Kidney glomerular epithelial cell (primary cell): ENCODE measurements at regions not wholly inside any gene's neighbourhood (a gene's known extent, or its start where the extent isn't known, plus 50 kb on each side); places are given as distances from the start of the nearest gene placed in this dataset.
"Not testable (repeated sequence)": the region's sequence is repeated elsewhere in the genome, so short reads cannot be mapped to it uniquely, and the experiment has no call there.

ENCODE experiments used
- DNase-seq: peaks from one replicate; lab custom pipeline; 2025; lab: John Stamatoyannopoulos, UW

DNA sequence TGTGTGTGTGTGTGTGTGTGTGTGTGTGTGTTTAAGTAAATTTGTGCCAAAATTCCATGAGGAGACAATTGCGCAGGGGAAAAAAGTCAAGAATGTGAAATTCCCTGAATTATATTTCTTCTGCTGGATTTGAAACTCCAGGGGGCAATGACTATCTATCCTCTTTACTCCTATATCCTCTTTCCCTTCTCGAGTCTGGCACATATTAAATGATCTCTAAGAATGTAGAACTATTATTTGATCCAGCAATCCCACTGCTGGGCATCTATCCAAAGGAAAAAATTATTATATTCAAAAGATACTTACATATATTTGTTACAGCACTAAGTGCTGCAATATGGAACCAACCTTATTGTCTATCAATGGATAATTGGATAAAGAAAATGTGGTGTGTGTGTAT is 350.1 kb upstream of the ADAMTS9 start:
- DNase-seq: no peak

DNA sequence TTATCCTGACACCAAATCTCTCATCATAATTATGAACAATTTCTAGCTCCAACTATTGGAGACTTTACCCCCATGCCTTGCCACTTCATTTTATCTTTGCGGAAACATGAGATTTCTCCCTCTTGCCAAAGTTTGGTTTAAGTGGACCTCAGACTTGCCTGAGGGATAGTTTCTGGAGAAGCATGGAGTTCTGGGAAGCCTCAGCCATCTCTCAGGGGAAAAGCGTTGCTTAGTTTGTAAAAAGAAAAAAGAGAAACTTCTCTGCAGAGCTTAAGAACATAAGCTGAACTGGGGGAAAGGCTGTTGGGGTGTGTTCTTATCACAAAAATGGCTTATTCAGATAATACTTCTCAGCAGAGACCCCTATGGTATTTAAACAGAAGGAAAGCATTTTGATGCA is 347.4 kb upstream of the ADAMTS9 start:
- no peak for DNase-seq

DNA sequence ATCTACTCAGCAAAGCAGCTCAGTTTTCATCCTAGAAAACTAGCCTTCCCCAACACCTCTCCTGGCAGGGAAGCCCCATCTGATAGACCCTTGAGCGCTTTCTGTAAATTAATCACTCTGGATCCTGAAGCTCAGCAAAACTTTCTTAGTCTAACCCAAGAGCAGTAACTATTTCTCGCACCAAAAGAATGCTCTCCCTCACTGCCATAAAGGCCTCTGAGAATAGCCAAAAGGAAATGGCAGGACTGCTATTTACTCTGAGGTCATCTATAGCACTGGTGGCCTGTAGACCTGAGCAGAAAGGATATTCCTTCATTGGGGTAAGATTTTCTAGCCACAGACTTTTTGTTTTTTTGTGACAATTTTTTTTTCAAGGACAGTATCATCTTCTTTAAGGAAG is 345.8 kb upstream of the ADAMTS9 start:
- DNase-seq: no peak

DNA sequence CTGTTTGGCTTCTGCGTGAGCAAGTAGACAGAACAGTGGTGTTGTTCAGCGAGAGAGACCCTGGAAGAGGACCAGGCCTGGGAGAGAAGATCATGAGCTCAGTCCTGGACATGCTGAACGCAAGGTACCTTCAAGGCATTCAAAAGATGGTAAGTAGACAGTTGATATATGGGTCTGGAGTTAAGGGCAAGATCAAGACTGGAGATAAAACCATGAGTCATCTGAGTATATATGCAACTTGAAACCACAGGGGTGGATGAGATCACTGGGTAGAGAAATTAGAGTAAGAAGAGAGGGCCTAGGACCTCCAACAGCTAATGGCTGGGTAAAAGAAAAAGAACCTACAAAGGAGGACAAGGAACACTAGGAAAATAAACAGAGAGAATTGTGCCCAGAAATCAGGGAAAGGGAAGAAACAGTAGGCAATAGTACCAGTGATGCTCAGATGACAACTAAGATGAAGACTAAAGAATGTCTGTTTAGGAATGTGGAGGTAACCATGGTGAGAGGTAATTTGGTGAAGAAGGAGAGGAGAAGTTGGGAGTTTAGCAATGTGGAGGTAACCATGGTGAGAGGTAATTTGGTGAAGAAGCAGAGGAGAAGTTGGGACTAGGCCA is 343.2 kb upstream of the ADAMTS9 start:
- DNase-seq: peak; percentile 86

DNA sequence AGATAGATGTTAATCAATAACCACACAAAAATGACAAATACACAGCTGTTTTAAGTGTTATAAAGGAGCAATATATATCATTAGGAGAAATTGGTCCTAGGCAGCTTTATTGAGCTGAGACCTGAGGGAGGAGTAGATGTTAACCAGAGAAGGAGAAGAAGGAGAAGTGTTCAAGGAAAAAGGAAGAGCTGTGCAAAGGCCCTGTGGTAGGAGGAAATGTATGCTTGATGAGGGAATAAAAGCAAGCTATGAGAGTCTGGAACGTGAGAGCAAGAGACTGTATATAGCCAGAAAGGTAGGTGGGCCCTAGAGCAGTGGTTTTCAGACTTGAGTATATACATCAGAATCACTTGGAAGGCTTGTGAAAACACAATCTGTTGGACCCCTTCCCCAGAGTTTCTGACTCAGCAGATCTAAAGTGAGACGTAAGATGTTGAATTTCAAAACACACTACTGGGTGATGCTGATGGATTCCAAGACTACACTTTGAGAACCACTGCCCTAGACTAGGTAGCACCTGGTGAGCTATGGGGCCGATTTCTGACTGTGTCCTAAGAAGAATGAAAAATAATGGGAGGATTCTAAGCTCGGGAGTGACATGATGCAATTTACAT is 342.3 kb upstream of the ADAMTS9 start:
- no peak for DNase-seq

DNA sequence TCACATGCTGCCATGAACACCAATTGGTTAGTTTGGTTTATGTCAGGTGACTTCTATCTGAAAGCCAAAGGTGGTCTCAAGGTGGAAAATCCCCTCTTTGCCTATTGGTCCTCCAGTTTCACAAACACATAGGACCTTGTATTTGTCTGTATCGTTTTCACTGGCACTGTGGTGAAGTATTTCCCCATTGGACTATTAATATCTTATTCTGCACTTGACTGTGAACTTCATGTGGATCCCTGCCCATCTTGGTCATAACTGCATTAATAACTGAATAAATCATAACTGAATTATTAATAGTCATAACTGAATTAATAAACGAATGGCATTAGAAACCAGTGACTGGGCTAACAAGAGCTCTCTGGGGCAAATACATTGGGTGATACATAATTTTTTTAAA is 341.3 kb upstream of the ADAMTS9 start:
- no peak for DNase-seq

DNA sequence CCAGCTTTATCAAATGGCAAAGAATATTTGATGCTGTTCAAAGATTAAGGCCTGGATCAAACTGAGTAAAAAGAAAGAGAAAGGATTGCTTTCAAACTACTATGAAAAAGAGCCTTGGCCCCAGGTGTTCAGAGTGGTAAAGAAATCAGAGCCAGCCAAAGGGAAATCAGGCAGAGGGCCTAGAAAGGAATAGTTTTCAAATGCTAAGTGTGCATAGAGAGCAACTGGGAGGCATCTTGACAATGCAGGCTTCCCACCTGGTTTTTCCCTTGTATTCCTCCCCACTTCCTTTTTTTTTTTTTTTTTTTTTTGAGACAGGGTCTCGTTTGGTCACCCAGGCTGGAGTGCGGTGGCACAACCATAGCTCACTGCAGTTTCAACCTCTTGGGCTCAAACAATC is 340.2 kb upstream of the ADAMTS9 start:
- DNase-seq: no peak

DNA sequence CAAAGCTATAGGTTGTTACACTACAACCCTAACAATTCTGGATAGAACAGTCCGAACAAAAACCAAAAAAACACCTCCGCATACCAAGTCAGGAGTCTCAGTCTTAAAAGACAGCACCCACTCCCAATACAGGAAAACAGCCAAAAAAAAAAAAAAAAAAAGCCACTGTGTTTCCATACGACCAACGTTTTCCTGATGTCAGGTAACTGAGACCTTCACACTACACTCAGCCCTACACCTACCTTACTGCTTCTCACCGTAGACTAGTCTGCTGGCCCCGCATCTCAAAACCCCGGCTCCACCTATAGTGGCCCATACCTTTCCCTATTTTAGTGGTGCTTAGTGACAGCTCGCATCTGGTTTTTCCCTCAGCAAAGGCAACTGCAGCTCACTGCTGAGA is 339.5 kb upstream of the ADAMTS9 start:
- DNase-seq: no peak

DNA sequence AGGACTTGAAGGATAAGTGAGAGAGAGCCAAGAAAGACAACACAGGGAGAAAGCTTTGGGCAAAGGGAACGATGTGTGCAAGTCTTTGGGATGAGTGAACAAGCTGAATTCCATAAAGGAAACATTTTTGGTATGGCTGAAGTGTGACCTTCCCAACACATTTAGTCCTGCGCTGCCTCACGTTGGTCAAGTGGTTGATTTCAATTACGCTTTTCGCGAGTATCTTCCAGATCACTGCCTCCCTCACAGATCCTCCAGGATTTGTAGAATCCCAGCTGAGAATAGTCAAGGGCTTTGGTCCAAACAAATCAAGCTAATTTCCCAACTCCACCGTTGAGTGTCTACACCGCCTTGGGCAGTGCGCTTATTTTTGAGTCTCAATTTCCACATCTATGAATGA is 338.4 kb upstream of the ADAMTS9 start:
- DNase-seq: no peak

DNA sequence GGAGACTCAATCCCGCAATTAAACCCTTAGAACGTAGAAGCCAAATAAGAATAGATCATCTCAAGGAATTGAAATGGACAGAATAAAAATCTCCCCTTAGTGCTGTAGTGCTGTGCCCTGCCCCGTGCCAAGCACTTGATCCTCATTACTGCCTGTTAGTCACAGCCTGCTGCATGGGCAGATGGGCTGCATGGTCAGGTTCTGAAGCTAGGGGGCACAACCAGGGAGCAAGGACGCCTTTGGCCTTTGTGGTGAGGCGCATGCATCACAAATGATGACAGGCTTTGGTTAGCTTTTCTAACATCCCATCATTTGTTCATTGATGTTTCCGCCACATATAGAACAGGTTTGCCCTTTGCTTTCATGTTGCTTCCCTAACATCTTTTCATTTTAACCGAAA is 336.3 kb upstream of the ADAMTS9 start:
- DNase-seq: no peak

DNA sequence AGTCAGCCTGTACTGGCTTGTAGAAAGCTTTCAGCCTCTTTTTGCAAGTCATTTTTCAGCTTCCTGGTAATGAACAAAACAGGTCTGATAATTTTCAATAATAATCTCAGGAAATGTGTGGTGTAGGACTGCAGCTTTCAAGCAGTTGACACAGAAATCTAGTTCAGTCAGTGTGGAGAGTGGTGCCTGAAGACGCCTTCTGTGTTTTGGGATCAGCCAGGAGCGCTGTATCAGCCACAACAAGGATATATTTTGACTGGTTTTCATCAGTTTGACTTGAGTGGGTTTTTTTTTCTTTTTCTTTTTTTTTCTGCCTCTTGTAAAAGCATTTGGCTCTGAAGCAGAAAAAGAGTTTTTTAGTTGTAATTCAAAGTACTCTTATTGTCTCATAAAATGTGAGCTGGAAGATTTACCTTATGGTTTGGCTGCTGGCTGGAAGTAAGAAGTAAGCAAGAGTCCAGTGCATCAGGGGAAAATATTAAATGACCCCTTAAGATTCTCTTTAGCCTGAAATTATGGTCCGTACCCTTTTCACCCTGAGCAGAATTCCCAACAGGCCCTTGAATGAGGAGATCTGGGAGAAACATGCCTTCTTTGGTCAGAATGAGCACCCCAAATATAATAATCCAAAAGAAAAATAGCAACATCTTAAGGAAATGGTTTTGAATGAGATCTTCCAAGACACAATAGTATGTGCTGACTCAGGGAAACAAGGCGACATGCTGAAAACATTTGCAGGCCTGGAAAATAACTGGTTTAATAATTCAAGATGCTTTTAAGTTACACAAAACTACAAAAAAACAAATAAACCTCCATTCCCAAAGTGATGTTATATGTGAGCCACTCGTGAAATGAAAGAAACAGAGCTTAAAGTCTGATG is 332.7 kb upstream of the ADAMTS9 start:
- DNase-seq: no peak

DNA sequence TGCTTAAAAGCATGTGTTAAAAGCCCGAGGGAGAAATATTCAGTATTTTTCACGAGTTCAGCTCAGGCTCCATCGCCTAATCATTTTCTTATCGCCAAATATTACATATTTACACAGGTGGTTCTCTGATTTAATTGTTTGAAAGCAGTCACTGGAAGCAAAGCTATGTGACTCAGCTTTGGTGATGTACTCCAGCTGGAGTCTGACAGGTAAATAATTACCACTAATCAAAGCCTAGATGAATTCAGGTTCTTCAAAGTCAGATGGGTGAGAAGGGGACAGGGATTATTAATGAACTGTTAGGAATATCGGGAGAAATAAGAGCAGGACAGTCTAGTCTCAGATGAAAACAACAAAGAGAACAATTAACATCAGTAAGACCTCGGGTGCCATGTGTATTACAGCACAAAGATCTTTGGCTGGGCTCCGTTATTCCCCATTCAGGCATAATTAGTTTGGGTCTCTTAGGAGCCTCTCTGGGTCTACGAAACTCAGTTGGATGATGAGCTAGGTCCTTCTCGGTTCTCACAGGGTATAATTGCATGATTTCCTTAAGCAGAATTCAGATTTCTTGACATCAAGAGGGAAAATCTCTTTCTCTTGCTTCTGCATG is 331.7 kb upstream of the ADAMTS9 start:
- DNase-seq: no peak

DNA sequence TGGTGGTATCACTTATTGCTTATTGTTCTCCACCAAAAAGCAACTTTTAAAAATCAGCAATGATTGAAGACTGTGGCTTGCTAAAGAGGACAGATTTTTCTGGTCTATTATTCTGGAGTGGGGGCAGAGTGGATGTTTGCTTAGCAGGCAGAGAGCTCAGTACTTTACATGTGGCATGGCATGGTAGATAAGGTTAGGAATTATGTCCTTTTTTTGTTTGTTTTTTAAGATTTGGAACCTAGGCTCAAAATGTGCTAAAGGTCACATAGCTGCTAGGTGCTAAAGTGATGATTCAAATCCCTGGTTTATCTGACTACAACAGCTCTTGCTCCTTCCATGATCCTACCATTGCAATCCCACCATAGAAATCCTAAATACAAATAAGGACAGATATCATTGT is 331.0 kb upstream of the ADAMTS9 start:
- DNase-seq: no peak

DNA sequence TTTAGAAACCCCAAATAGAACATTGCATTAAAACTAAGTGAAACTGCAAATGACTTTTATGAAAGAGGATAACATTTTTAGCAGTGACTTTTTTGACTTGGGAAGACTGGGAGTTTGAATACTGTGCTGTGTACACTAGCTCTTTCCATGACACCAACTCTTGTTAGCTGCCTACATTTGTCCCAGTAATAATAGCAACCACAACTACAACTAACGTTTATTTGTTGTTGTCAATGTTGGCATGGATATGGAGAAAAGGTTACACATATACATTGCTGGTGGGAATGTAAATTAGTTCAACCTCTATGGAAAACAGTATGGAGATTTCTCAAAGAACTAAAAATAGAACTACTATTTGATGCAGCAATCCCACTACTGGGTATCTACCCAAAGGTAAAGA is 329.6 kb upstream of the ADAMTS9 start:
- no peak for DNase-seq

DNA sequence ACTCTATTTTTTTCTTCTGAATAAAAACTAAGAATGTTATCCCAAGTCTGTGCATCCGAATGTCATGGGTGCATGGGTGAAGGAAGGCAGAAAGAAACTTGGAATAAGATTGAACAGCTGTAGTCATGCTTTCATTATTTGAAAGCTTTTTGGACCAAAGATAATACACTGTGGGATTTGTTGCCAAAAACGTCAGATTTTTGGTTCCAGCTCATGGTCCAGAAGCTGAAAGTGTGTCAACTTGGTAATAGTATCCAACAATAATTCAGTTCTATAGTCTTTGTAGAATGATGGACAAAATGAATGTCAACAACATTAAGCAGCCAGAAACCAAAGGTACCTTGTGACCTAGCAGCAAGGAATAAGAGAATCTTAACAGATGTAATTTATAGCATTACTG is 327.9 kb upstream of the ADAMTS9 start:
- no peak for DNase-seq

DNA sequence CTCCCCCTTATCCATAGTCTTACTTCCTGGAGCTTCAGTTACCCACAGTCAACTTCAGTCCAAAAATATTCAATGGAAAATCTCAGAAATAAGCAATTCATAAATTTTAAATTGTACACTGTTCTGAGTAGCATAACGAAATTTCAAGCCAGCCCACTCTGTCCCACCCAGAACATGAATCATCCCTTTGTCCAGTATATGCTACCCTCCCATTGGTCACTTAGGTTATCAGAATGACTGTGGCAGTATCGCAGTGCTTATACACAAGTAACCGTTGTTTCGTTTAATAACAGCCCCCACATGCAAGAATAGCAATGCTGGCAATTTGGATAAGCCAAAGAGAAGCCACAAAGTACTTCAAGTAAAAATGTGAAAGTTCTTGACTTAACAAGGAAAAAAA is 325.3 kb upstream of the ADAMTS9 start:
- DNase-seq: no peak

DNA sequence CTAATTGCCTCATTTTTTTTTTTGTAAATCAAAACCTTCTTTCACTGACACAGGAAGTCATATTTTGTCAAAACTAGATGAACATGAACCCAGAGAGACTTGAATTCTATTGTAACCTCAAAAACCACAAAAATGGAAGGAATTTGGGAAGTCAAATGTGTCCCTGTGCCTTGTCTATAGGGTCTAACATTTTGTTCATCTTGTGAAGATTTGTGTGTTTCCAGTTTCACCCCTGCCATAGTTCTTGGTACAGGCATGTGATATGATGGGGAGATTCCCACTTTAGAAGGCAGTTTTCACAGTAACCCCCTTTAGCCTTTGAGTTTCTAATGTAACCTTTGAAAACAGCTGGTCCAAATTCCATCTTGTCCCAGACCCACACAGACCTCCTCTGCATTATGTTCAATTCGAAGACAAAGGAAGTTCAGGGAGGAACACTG is 318.5 kb upstream of the ADAMTS9 start:
- peak; percentile 17 for DNase-seq

DNA sequence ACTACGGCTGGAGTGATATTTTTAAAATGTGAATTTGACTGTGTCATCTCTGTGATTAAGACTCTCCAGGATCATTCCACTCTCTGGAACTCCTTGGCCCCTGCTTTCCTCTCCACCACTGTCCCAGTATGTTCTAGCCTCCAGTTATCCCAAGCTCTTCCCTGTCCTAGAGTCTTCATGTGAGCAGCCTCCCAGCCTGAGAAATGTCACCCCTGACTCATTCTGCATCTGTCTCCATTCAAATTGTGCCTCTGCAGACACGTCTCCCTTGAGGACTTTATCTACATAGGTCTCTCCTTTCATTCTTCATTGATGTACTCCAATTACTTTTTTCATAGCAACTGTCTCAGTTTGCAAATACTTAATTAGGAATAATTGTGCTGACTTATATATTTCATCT is 317.7 kb upstream of the ADAMTS9 start:
- DNase-seq: no peak

DNA sequence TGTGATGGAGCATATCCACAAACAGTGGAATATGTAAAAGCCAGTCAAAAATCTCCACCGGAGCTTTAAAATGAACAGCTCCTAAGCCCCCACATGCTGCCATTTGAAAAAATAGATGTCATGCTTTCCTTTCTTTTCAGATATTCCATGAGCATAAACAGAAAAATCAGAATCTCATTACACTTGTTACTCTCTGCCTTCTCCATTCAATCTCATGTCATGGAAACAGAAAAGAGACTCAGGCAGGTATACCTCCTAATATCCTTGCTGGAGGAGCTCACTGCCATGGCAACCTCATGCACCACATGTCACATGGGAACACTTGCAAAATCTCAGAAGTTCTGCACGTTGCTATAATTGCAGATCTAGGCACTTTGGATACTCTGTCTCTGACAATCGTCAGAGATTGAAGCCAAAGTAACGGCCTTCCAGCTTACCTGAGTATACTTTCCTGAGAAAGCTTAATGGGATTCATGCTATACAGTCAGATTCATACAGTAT is 317.0 kb upstream of the ADAMTS9 start:
- no peak for DNase-seq

DNA sequence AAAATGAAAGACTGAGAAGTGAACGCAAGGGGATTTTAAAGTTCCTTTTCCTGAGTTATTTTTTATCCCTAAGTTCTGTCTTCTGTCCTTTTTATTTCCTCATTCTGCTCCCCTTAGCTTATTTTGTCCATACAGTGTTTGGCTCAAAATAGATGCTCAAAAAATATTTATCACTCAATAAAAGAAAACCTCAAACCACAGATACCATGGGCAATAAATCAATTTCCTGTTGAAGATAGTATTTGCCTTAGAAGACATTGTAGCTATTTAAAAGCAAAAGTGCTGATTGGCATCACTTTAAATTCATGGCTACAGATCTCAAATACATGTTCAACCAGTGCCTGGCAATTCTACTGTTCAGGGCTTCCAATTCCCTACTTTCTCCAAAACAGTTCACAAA is 316.5 kb upstream of the ADAMTS9 start:
- no peak for DNase-seq

DNA sequence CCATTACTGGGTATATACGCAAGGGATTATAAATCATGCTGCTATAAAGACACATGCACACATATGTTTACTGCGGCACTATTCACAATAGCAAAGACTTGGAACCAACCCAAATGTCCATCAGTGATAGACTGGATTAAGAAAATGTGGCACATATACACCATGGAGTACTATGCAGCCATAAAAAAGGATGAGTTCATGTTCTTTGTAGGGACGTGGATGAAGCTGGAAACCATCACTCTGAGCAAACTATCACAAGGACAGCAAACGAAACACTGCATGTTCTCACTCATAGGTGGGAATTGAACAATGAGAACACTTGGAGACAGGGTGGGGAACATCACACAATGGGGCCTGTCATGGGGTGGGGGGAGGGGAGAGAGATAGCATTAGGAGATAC is 313.3 kb upstream of the ADAMTS9 start:
- DNase-seq: not testable (repeated sequence)

DNA sequence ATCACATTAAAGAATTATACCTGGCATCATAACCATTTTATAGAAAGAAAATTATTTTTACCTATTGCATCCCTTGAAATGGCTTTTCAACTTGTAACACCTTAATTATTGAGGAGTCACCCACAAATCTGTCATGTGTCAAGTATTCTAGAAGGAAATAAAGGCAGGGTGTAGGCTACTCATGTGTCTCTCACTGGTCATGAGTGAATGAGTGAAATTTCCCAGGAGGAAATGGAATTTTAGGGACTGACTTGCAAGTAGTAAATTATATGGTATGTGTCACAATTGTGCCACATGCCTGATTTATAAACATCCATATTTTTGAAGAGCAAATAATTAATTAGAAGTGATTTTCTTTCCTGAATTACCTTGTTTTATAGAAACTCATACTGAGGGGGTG is 310.5 kb upstream of the ADAMTS9 start:
- DNase-seq: no peak
